ENCODE measurements at regions not wholly inside any gene's neighbourhood (a gene's known extent, or its start where the extent isn't known, plus 50 kb on each side); places are given as distances from the start of the nearest gene placed in this dataset.

DNA sequence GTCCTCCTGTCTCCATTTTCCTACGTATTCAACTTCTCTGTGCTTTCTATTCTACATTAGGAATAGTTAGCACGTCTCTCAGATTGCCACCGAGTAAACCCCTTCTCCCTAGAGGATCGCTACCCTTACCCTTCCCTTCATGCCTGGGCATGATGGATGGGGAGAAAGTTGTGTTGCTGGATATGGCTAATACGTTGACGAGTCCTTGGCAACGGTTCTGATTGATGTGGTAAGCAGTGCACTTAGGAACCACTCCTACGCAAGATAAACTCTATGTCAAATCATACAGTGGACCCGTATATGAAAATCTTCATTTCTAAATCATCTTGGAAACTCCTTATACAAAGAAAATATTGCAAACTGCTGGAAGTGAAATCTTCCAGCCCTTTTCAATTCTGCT is 224.5 kb downstream of the EFNB2 start (continued):
- TF ChIP-seq, protein P1, sequence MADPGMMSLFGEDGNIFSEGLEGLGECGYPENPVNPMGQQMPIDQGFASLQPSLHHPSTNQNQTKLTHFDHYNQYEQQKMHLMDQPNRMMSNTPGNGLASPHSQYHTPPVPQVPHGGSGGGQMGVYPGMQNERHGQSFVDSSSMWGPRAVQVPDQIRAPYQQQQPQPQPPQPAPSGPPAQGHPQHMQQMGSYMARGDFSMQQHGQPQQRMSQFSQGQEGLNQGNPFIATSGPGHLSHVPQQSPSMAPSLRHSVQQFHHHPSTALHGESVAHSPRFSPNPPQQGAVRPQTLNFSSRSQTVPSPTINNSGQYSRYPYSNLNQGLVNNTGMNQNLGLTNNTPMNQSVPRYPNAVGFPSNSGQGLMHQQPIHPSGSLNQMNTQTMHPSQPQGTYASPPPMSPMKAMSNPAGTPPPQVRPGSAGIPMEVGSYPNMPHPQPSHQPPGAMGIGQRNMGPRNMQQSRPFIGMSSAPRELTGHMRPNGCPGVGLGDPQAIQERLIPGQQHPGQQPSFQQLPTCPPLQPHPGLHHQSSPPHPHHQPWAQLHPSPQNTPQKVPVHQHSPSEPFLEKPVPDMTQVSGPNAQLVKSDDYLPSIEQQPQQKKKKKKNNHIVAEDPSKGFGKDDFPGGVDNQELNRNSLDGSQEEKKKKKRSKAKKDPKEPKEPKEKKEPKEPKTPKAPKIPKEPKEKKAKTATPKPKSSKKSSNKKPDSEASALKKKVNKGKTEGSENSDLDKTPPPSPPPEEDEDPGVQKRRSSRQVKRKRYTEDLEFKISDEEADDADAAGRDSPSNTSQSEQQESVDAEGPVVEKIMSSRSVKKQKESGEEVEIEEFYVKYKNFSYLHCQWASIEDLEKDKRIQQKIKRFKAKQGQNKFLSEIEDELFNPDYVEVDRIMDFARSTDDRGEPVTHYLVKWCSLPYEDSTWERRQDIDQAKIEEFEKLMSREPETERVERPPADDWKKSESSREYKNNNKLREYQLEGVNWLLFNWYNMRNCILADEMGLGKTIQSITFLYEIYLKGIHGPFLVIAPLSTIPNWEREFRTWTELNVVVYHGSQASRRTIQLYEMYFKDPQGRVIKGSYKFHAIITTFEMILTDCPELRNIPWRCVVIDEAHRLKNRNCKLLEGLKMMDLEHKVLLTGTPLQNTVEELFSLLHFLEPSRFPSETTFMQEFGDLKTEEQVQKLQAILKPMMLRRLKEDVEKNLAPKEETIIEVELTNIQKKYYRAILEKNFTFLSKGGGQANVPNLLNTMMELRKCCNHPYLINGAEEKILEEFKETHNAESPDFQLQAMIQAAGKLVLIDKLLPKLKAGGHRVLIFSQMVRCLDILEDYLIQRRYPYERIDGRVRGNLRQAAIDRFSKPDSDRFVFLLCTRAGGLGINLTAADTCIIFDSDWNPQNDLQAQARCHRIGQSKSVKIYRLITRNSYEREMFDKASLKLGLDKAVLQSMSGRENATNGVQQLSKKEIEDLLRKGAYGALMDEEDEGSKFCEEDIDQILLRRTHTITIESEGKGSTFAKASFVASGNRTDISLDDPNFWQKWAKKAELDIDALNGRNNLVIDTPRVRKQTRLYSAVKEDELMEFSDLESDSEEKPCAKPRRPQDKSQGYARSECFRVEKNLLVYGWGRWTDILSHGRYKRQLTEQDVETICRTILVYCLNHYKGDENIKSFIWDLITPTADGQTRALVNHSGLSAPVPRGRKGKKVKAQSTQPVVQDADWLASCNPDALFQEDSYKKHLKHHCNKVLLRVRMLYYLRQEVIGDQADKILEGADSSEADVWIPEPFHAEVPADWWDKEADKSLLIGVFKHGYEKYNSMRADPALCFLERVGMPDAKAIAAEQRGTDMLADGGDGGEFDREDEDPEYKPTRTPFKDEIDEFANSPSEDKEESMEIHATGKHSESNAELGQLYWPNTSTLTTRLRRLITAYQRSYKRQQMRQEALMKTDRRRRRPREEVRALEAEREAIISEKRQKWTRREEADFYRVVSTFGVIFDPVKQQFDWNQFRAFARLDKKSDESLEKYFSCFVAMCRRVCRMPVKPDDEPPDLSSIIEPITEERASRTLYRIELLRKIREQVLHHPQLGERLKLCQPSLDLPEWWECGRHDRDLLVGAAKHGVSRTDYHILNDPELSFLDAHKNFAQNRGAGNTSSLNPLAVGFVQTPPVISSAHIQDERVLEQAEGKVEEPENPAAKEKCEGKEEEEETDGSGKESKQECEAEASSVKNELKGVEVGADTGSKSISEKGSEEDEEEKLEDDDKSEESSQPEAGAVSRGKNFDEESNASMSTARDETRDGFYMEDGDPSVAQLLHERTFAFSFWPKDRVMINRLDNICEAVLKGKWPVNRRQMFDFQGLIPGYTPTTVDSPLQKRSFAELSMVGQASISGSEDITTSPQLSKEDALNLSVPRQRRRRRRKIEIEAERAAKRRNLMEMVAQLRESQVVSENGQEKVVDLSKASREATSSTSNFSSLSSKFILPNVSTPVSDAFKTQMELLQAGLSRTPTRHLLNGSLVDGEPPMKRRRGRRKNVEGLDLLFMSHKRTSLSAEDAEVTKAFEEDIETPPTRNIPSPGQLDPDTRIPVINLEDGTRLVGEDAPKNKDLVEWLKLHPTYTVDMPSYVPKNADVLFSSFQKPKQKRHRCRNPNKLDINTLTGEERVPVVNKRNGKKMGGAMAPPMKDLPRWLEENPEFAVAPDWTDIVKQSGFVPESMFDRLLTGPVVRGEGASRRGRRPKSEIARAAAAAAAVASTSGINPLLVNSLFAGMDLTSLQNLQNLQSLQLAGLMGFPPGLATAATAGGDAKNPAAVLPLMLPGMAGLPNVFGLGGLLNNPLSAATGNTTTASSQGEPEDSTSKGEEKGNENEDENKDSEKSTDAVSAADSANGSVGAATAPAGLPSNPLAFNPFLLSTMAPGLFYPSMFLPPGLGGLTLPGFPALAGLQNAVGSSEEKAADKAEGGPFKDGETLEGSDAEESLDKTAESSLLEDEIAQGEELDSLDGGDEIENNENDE (IDR thresholded peaks at IDR 0.05; ENCODE audit: insufficient replicate concordance, low read length), result no peak
- TF ChIP-seq FOSL1 (IDR thresholded peaks at IDR 0.05; ENCODE audit: insufficient read depth, low read depth, low read length), result no peak
- no peak for TF ChIP-seq HDAC6 (IDR thresholded peaks at IDR 0.05; ENCODE audit: low read depth, low read length)
- no peak for TF ChIP-seq ATF2 (IDR thresholded peaks at IDR 0.05; ENCODE audit: low read length)
- no peak for TF ChIP-seq EP300 (IDR thresholded peaks at IDR 0.05; ENCODE audit: borderline replicate concordance in 1 of 2, low read depth in 2 of 2, low read length in 2 of 2)
- TF ChIP-seq GTF2F1 (IDR thresholded peaks at IDR 0.05; ENCODE audit: borderline replicate concordance, low read depth, low read length), result no peak
